ENCODE measurements at regions not wholly inside any gene's neighbourhood (a gene's known extent, or its start where the extent isn't known, plus 50 kb on each side); places are given as distances from the start of the nearest gene placed in this dataset.
"Not testable (repeated sequence)": the region's sequence is repeated elsewhere in the genome, so short reads cannot be mapped to it uniquely, and the experiment has no call there.

- FAIRE-seq (no peak), DNase-seq (ENCODE audit: extremely low spot score, insufficient read length, low read depth) (no peak)
Measured at GRCh38 chr16:13594823-13595222, 325.1 kb upstream of the ERCC4 start.

- FAIRE-seq (no peak), DNase-seq (ENCODE audit: extremely low spot score, insufficient read length, low read depth) (no peak)
Measured at GRCh38 chr16:13606804-13607203, 313.1 kb upstream of the ERCC4 start.

GRCh38 chr16:13607289-13607688, 312.7 kb upstream of the ERCC4 start:
- no peak for DNase-seq (ENCODE audit: extremely low spot score, insufficient read length, low read depth)
- FAIRE-seq = no peak

GRCh38 chr16:13611596-13611995, 308.4 kb upstream of the ERCC4 start:
- DNase-seq (ENCODE audit: extremely low spot score, insufficient read length, low read depth) (no peak), FAIRE-seq (no peak)

GRCh38 chr16:13612623-13613022, 307.3 kb upstream of the ERCC4 start:
- FAIRE-seq (no peak), DNase-seq (ENCODE audit: extremely low spot score, insufficient read length, low read depth) (no peak)

- DNase-seq (ENCODE audit: extremely low spot score, insufficient read length, low read depth) = no peak
- FAIRE-seq = no peak
Measured at GRCh38 chr16:13613165-13613564, 306.8 kb upstream of the ERCC4 start.

GRCh38 chr16:13621639-13622038, 298.3 kb upstream of the ERCC4 start:
- DNase-seq (ENCODE audit: extremely low spot score, insufficient read length, low read depth) (no peak), FAIRE-seq (no peak)

- FAIRE-seq (no peak), DNase-seq (ENCODE audit: extremely low spot score, insufficient read length, low read depth) (no peak)
Measured at GRCh38 chr16:13628156-13628555, 291.8 kb upstream of the ERCC4 start.

- DNase-seq (ENCODE audit: extremely low spot score, insufficient read length, low read depth) = no peak
- no peak for FAIRE-seq
Measured at GRCh38 chr16:13629704-13630103, 290.2 kb upstream of the ERCC4 start.

- FAIRE-seq = no peak
- DNase-seq (ENCODE audit: extremely low spot score, insufficient read length, low read depth) = no peak
Measured at GRCh38 chr16:13630374-13630773, 289.6 kb upstream of the ERCC4 start.

- DNase-seq (ENCODE audit: extremely low spot score, insufficient read length, low read depth) (no peak), FAIRE-seq (no peak)
Measured at GRCh38 chr16:13631213-13631767, 288.7 kb upstream of the ERCC4 start.

GRCh38 chr16:13631916-13632315, 288.0 kb upstream of the ERCC4 start:
- DNase-seq (ENCODE audit: extremely low spot score, insufficient read length, low read depth) = no peak
- FAIRE-seq = no peak

- not testable (repeated sequence) for DNase-seq (ENCODE audit: extremely low spot score, insufficient read length, low read depth); FAIRE-seq
Measured at GRCh38 chr16:13632504-13632903, 287.4 kb upstream of the ERCC4 start.

GRCh38 chr16:13633391-13633861, 286.5 kb upstream of the ERCC4 start:
- DNase-seq (ENCODE audit: extremely low spot score, insufficient read length, low read depth) (no peak), FAIRE-seq (no peak)

GRCh38 chr16:13634253-13634652, 285.7 kb upstream of the ERCC4 start:
- DNase-seq (ENCODE audit: extremely low spot score, insufficient read length, low read depth) (no peak), FAIRE-seq (no peak)

GRCh38 chr16:13634959-13635358, 285.0 kb upstream of the ERCC4 start:
- FAIRE-seq (no peak), DNase-seq (ENCODE audit: extremely low spot score, insufficient read length, low read depth) (no peak)

GRCh38 chr16:13638218-13638617, 281.7 kb upstream of the ERCC4 start:
- DNase-seq (ENCODE audit: extremely low spot score, insufficient read length, low read depth) (no peak), FAIRE-seq (no peak)

GRCh38 chr16:13643412-13643811, 276.5 kb upstream of the ERCC4 start:
- no peak for FAIRE-seq
- no peak for DNase-seq (ENCODE audit: extremely low spot score, insufficient read length, low read depth)

GRCh38 chr16:13645601-13646245, 274.2 kb upstream of the ERCC4 start:
- DNase-seq (ENCODE audit: extremely low spot score, insufficient read length, low read depth) (no peak), FAIRE-seq (no peak)

GRCh38 chr16:13660807-13661206, 259.1 kb upstream of the ERCC4 start:
- no peak for DNase-seq (ENCODE audit: extremely low spot score, insufficient read length, low read depth)
- no peak for FAIRE-seq

GRCh38 chr16:13665876-13666275, 254.1 kb upstream of the ERCC4 start:
- DNase-seq (ENCODE audit: extremely low spot score, insufficient read length, low read depth) (no peak), FAIRE-seq (no peak)

- no peak for DNase-seq (ENCODE audit: extremely low spot score, insufficient read length, low read depth)
- FAIRE-seq = no peak
Measured at GRCh38 chr16:13672196-13672595, 247.8 kb upstream of the ERCC4 start.
